ENCODE measurements at regions not wholly inside any gene's neighbourhood (a gene's known extent, or its start where the extent isn't known, plus 50 kb on each side); places are given as distances from the start of the nearest gene placed in this dataset.
A peak's percentile ranks its signal among the peaks of the same experiment; 100 is the strongest.

- no peak for DNase-seq (ENCODE audit: low spot score)
Measured at GRCh38 chr5:104443706-104444105, 881.1 kb upstream of the NUDT12 start.

GRCh38 chr5:104431981-104432380 is 869.4 kb upstream of the NUDT12 start:
- peak; percentile 11 for DNase-seq (ENCODE audit: low spot score)

- no peak for DNase-seq (ENCODE audit: low spot score)
Measured at GRCh38 chr5:104431002-104431620, 868.5 kb upstream of the NUDT12 start.

- DNase-seq (ENCODE audit: low spot score), result no peak
Measured at GRCh38 chr5:104429911-104430310, 867.3 kb upstream of the NUDT12 start.

- no peak for DNase-seq (ENCODE audit: low spot score)
Measured at GRCh38 chr5:104421431-104421830, 858.8 kb upstream of the NUDT12 start.

- DNase-seq (ENCODE audit: low spot score), result no peak
Measured at GRCh38 chr5:104418056-104418455, 855.5 kb upstream of the NUDT12 start.

- peak; percentile 17 for DNase-seq (ENCODE audit: low spot score)
Measured at GRCh38 chr5:104412649-104413240, 850.2 kb upstream of the NUDT12 start.

GRCh38 chr5:104400941-104401340 is 838.4 kb upstream of the NUDT12 start:
- DNase-seq (ENCODE audit: low spot score), result no peak

GRCh38 chr5:104385906-104386305 is 823.3 kb upstream of the NUDT12 start:
- no peak for DNase-seq (ENCODE audit: low spot score)

- DNase-seq (ENCODE audit: low spot score), result no peak
Measured at GRCh38 chr5:104375345-104375744, 812.8 kb upstream of the NUDT12 start.

GRCh38 chr5:104372796-104373195 is 810.2 kb upstream of the NUDT12 start:
- DNase-seq (ENCODE audit: low spot score), result no peak

GRCh38 chr5:104372376-104372775 is 809.8 kb upstream of the NUDT12 start:
- DNase-seq (ENCODE audit: low spot score), result no peak

GRCh38 chr5:104370523-104370922 is 807.9 kb upstream of the NUDT12 start:
- no peak for DNase-seq (ENCODE audit: low spot score)

GRCh38 chr5:104367978-104368377 is 805.4 kb upstream of the NUDT12 start:
- DNase-seq (ENCODE audit: low spot score), result no peak

GRCh38 chr5:104363567-104363966 is 801.0 kb upstream of the NUDT12 start:
- no peak for DNase-seq (ENCODE audit: low spot score)

GRCh38 chr5:104361932-104362331 is 799.3 kb upstream of the NUDT12 start:
- DNase-seq (ENCODE audit: low spot score), result no peak

- peak; percentile 15 for DNase-seq (ENCODE audit: low spot score)
Measured at GRCh38 chr5:104355350-104355749, 792.8 kb upstream of the NUDT12 start.

GRCh38 chr5:104353371-104353770 is 790.8 kb upstream of the NUDT12 start:
- DNase-seq (ENCODE audit: low spot score), result no peak

- no peak for DNase-seq (ENCODE audit: low spot score)
Measured at GRCh38 chr5:104352954-104353353, 790.4 kb upstream of the NUDT12 start.

GRCh38 chr5:104347119-104347708 is 784.6 kb upstream of the NUDT12 start:
- peak; percentile 27 for DNase-seq (ENCODE audit: low spot score)

- no peak for DNase-seq (ENCODE audit: low spot score)
Measured at GRCh38 chr5:104345222-104346016, 782.8 kb upstream of the NUDT12 start.

GRCh38 chr5:104344809-104345208 is 782.2 kb upstream of the NUDT12 start:
- DNase-seq (ENCODE audit: low spot score), result no peak

- DNase-seq (ENCODE audit: low spot score), result no peak
Measured at GRCh38 chr5:104327801-104328200, 765.2 kb upstream of the NUDT12 start.

Data from pons (tissue), 1 donor.